Astrocyte of the spinal cord (primary cell): ENCODE measurements at regions not wholly inside any gene's neighbourhood (a gene's known extent, or its start where the extent isn't known, plus 50 kb on each side); places are given as distances from the start of the nearest gene placed in this dataset.

Source experiments
- DNase-seq: peaks from one replicate; pipeline ENCODE4 v3.0.0; 2011; ENCODE audit warnings: low read depth, low spot score
- H3K4me3 ChIP-seq: 2 replicates; pipeline ENCODE4 v1.5.1; 2011; ENCODE audit warnings: low read depth, mild to moderate bottlenecking, low read length, moderate library complexity
- CTCF ChIP-seq: IDR thresholded peaks from 2 replicates; pipeline ENCODE4 v1.5.1; 2012; ENCODE audit warnings: low read depth, mild to moderate bottlenecking, low read length, inconsistent platforms
- in situ Hi-C: cut with HindIII; loops from 2 replicates; pipeline ENCODE4 v1.10.0; 2017; ENCODE audit warnings: low sequenced_read_pairs

GRCh38 chr6:151679941-151680340 is 127.5 kb upstream of the ESR1 start:
- no peak for DNase-seq
- no peak for TF ChIP-seq CTCF
- H3K4me3 ChIP-seq, result no peak overlapping the region
- in situ Hi-C loops, result no loop called here

DNA sequence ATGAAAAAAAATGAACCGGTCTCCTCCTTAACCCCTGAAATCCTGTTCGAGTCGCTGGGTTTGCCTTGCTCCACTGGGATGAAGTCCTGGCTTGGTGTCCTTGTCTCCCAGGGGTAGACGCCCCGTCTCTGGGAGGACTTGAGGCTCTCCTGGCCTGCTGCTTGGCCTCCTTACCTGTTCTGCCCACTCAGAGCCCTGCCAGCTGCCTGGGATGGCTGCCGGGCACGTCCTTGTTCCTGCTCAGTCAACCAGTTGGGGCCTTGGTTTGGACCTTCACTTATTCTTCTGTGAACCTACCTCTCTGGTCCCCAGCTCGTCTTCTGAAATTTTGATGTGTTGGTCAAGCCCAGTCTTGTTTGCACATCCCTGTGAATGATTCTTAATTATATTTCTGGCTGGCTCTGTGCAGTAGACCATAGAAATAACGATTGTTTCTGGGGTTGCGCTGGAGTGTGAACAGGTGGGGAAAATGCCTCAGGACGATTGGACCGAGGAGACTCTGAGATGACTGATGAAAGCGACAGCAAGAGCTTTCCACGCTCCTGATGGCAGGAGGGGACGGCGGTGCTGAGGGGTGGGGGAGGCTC is 126.5 kb upstream of the ESR1 start:
- TF ChIP-seq CTCF, result no peak
- H3K4me3 ChIP-seq, result no peak overlapping the region
- no peak for DNase-seq
- in situ Hi-C loops, result no loop called here

DNA sequence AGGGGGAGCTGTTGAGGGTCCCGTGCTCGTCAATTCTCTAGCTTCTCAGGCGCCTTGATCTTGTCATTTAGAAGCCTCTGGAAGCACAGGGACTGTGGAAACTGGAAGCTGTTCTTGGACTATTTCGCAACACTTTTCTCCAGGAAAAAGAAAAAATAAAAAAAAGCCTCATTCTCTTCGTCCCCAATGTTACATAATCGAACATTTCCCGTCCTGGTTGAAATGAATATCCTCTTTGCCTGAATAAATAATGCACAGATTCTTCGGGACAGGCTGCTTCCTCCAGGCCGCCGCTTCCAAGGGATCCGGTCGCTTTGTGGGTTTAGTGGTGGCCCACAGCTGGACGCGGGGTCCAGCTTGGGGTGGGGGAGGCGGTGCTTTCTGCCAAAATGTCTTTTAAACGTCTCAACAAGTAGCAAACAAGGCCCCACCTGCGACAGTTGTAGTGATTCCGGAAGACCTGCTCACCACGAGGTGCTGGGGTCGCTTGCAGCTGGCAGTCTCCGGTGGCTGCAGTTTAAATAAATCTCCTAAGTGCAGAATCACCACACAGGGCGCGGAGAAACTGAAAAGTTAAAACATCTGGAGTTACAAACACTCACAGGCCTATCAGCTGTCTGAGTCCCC is 125.9 kb upstream of the ESR1 start:
- TF ChIP-seq CTCF, result no peak
- H3K4me3 ChIP-seq, result no peak overlapping the region
- in situ Hi-C loops, result no loop called here
- no peak for DNase-seq

DNA sequence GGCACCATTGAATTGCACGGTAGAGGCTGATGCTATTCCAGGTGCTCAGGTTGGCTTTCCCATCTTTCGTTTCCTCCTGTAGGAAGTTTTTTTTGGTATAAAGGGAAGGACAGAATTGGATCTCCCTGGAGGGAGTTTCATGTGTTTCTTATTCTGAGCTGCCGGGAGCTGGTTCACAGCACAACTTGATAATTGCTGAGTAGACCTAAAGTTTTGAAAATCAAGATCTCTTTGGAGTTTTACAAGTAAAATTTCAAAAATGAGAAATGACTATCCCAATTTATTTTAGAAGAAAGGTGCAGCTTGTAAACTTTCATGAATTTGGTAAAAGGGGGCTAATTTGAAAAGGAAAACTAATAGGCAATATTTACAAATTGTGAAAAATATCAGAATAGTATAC is 125.2 kb upstream of the ESR1 start:
- TF ChIP-seq CTCF, result no peak
- no peak overlapping the region for H3K4me3 ChIP-seq
- no peak for DNase-seq
- in situ Hi-C loops, result no loop called here

DNA sequence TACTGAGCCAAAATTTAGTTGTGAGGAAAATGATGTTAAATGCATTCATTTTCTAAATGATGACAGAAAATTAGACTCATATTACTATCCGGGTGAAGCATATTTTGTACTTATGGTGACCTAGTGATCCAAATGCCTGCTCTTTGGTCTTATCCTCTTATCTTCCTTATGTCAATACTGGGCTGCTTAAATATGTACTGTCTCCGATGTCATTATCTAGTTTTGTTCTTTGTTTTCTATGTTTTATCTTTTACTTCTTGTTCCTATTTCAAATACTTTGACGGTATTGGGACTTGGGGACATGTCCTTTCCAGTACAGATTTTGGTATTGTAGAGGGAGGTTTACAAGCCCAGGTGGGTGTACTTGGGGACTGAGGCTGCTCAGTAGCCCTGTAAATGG is 124.6 kb upstream of the ESR1 start:
- no peak overlapping the region for H3K4me3 ChIP-seq
- in situ Hi-C loops, result no loop called here
- DNase-seq, result no peak
- no peak for TF ChIP-seq CTCF

- in situ Hi-C loops, result no loop called here
- no peak for TF ChIP-seq CTCF
These were observed 124.1 kb upstream of the ESR1 start for GRCh38 chr6:151683381-151683780.

More at GRCh38 chr6:151683381-151683780, 124.1 kb upstream of the ESR1 start:
- DNase-seq, result no peak
- no peak overlapping the region for H3K4me3 ChIP-seq
